Endothelial cell of umbilical vein (primary cell): ENCODE measurements at regions not wholly inside any gene's neighbourhood (a gene's known extent, or its start where the extent isn't known, plus 50 kb on each side); places are given as distances from the start of the nearest gene placed in this dataset.

Source experiments
- BruUV-seq: library from RNA; stranded (reverse); fragments of 400-500 nt; replicated peaks from 2 replicates; lab custom pipeline; 2021; lab: Mats Ljungman, UMichigan
- CTCF ChIA-PET: fragments of 300-600, 350-600 bp; sonication (Branson Sonifier 250); formaldehyde crosslinking; loops from one replicate; lab custom pipeline; 2021; ENCODE audit warnings: antibody characterized with exemption, inconsistent platforms; lab: Charles Lee
- POLR2A ChIA-PET: fragments of 300-600, 350-600 bp; sonication (Branson Sonifier 250); formaldehyde crosslinking; loops from one replicate; lab custom pipeline; 2021; ENCODE audit warnings: antibody characterized with exemption, inconsistent platforms; lab: Charles Lee
- DNase-seq: peaks from one replicate; pipeline ENCODE4 v3.0.0-alpha.2; 2011; ENCODE audit warnings: low read depth, low spot score
- FAIRE-seq: peaks from 2 replicates; lab custom pipeline; 2011; peaks lifted over from hg19 to GRCh38; lab: Jason Lieb, UNC
- H2AFZ ChIP-seq: 2 replicates; pipeline ENCODE4 v1.6.0; 2012; ENCODE audit warnings: low read depth, low read length, control low read depth, inconsistent platforms
- H3K27ac ChIP-seq: 2 replicates; pipeline ENCODE4 v1.5.1; 2011; ENCODE audit warnings: low read depth, mild to moderate bottlenecking, control low read depth, low read length, moderate library complexity; ENCODE audit not compliant: insufficient read depth
- H3K27me3 ChIP-seq, 2 experiments: 2 replicates each; pipeline versions ENCODE4 v1.6.0 to v1.6.1; 2011; ENCODE audit warnings: low read length in 2 of 2, mixed read lengths in 1 of 2; ENCODE audit not compliant: control insufficient read depth in 2 of 2, insufficient read depth in 2 of 2
- H3K36me3 ChIP-seq, 2 experiments: 2 replicates in 1 of 2; 3 replicates in 1 of 2; pipeline ENCODE4 v1.5.1; 2011; ENCODE audit warnings: low read length in 2 of 2, mild to moderate bottlenecking in 1 of 2, moderate library complexity in 1 of 2; ENCODE audit not compliant: control insufficient read depth in 2 of 2, insufficient read depth in 2 of 2; ENCODE audit errors: extremely low read depth in 1 of 2
- H3K4me1 ChIP-seq: 3 replicates; pipeline ENCODE4 v1.5.1; 2011; ENCODE audit warnings: mild to moderate bottlenecking, low read length; ENCODE audit not compliant: control insufficient read depth, insufficient read depth; ENCODE audit errors: extremely low read depth
- H3K4me2 ChIP-seq: 2 replicates; pipeline ENCODE4 v1.6.1; 2011; ENCODE audit warnings: low read length, control low read depth, mixed read lengths; ENCODE audit not compliant: insufficient read depth
- H3K4me3 ChIP-seq, 3 experiments: fragments of 200-600 bp in 1 of 3; sonication (generic), shearing (Covaris generic) in 1 of 3; replicated peaks in 1 of 3; 2 replicates each; pipeline ENCODE4 v1.5.1; 2011 to 2016; ENCODE audit warnings: control low read depth in 3 of 3, low read length in 3 of 3, mild to moderate bottlenecking in 2 of 3, inconsistent platforms in 1 of 3, low read depth in 1 of 3, moderate library complexity in 1 of 3; ENCODE audit not compliant: insufficient read depth in 1 of 3
- H3K79me2 ChIP-seq: 2 replicates; pipeline ENCODE4 v1.6.0; 2012; ENCODE audit warnings: low read length, inconsistent platforms; ENCODE audit not compliant: control insufficient read depth, insufficient read depth
- H3K9ac ChIP-seq: replicated peaks from 2 replicates; pipeline ENCODE3; 2011; ENCODE audit warnings: low read length, control low read depth; ENCODE audit not compliant: insufficient read depth; ENCODE audit errors: extremely low read depth
- H3K9me1 ChIP-seq: replicated peaks from 3 replicates; pipeline ENCODE4 v1.6.0; 2011; ENCODE audit warnings: mild to moderate bottlenecking, low read length; ENCODE audit not compliant: control insufficient read depth, insufficient read depth; ENCODE audit errors: extremely low read depth
- H3K9me3 ChIP-seq: replicated peaks from 2 replicates; pipeline ENCODE4 v1.5.1; 2012; ENCODE audit warnings: low read length, inconsistent platforms; ENCODE audit not compliant: control insufficient read depth, insufficient read depth
- H4K20me1 ChIP-seq: replicated peaks from 2 replicates; pipeline ENCODE3; 2011; ENCODE audit warnings: mild to moderate bottlenecking, low read length; ENCODE audit not compliant: control insufficient read depth, insufficient read depth; ENCODE audit errors: extremely low read depth
- EZH2 ChIP-seq: IDR thresholded peaks from 2 replicates; pipeline ENCODE4 v1.6.1; 2012; ENCODE audit warnings: borderline replicate concordance, low read depth, mild to moderate bottlenecking, moderate library complexity, low read length, inconsistent platforms; ENCODE audit not compliant: severe bottlenecking
- FOS ChIP-seq: IDR thresholded peaks from 2 replicates; pipeline ENCODE4 v1.6.1; 2011; ENCODE audit warnings: mild to moderate bottlenecking, low read length, moderate library complexity, borderline replicate concordance; ENCODE audit not compliant: insufficient read depth
- GATA2 ChIP-seq: IDR thresholded peaks from 2 replicates; pipeline ENCODE4 v1.7.0; 2011; ENCODE audit warnings: low read depth, mild to moderate bottlenecking, moderate library complexity, mixed read lengths, low read length; ENCODE audit not compliant: insufficient read length, insufficient read depth
- JUN ChIP-seq: IDR thresholded peaks from 2 replicates; pipeline ENCODE4 v1.6.1; 2011; ENCODE audit warnings: borderline replicate concordance, low read depth; ENCODE audit not compliant: insufficient read length, insufficient read depth
- MYC ChIP-seq: IDR thresholded peaks from one replicate; pipeline ENCODE4 v1.6.1; 2011; ENCODE audit warnings: mild to moderate bottlenecking, low read depth, low read length
- POLR2A ChIP-seq: IDR thresholded peaks from 2 replicates; pipeline ENCODE4 v1.6.1; 2012; ENCODE audit warnings: low read depth, mild to moderate bottlenecking, control low read depth, low read length
- POLR2AphosphoS5 ChIP-seq: IDR thresholded peaks from 2 replicates; pipeline ENCODE4 v1.6.1; 2012; ENCODE audit warnings: low read depth, mild to moderate bottlenecking, control low read depth, low read length, moderate library complexity; ENCODE audit not compliant: insufficient read depth
- dilution Hi-C: fragments of 300-500 bp; cut with MboI; formaldehyde crosslinking; loops from one replicate; pipeline ENCODE4 v1.15.0; 2019; ENCODE audit warnings: low sequenced_read_pairs; ENCODE audit not compliant: extremely low pct_ligation_motif_present
- intact Hi-C: fragments of 100-400 bp; cut with micrococcal nuclease; formaldehyde crosslinking; loops from one replicate; pipeline ENCODE4 v1.10.0; 2022
- TF ChIP-seq, protein P1 (sequence below): IDR thresholded peaks from 2 replicates; pipeline ENCODE4 v1.6.1; 2011; ENCODE audit not compliant: insufficient read depth, insufficient read length
- TF ChIP-seq, protein P2 (sequence below), 2 donors: IDR thresholded peaks; 1 replicate in 1 of 2; 2 replicates in 1 of 2; pipeline ENCODE4 v1.5.1; 2011; ENCODE audit warnings: low read length in 2 of 2, mild to moderate bottlenecking in 2 of 2, moderate library complexity in 2 of 2, control low read depth in 1 of 2, inconsistent platforms in 1 of 2, low read depth in 1 of 2; ENCODE audit not compliant: insufficient read depth in 1 of 2; ENCODE audit errors: extremely low read depth in 1 of 2

DNA sequence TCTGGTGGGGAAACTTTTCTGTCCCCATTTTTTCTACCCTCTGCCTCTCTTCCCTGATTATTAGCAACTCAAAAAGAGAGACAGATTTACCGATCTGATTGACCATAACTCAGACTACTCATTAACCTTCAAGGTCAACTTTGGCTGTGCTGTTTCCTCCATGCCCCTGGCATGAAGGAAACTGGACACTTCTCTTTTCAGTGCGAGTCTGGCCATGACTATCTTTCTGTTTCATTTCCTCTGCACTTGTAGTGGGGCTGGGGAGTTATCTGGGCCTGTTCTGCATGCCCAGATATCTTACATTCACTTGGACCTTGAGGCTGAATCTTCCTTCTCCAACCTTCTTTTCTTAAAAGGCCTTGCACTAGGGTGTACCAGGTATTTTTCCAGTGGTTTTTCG lies 76.9 kb upstream of the SLCO2A1 start:
- H3K9me3 ChIP-seq: no peaks in the 10 kb centered on the region
- no peaks in the 10 kb centered on the region for H3K27me3 ChIP-seq
- no peak overlapping the region for H3K9ac ChIP-seq
- no peak for DNase-seq
- intact Hi-C loops (no loop called here), dilution Hi-C loops (no loop called here)
- TF ChIP-seq POLR2A (no peak), POLR2AphosphoS5 (no peak), EZH2 (no peak), GATA2 (no peak), MYC (no peak), FOS (no peak), JUN (no peak)
- TF ChIP-seq, protein P1, sequence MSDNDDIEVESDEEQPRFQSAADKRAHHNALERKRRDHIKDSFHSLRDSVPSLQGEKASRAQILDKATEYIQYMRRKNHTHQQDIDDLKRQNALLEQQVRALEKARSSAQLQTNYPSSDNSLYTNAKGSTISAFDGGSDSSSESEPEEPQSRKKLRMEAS: no peak
- TF ChIP-seq, protein P2, sequence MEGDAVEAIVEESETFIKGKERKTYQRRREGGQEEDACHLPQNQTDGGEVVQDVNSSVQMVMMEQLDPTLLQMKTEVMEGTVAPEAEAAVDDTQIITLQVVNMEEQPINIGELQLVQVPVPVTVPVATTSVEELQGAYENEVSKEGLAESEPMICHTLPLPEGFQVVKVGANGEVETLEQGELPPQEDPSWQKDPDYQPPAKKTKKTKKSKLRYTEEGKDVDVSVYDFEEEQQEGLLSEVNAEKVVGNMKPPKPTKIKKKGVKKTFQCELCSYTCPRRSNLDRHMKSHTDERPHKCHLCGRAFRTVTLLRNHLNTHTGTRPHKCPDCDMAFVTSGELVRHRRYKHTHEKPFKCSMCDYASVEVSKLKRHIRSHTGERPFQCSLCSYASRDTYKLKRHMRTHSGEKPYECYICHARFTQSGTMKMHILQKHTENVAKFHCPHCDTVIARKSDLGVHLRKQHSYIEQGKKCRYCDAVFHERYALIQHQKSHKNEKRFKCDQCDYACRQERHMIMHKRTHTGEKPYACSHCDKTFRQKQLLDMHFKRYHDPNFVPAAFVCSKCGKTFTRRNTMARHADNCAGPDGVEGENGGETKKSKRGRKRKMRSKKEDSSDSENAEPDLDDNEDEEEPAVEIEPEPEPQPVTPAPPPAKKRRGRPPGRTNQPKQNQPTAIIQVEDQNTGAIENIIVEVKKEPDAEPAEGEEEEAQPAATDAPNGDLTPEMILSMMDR (IDR thresholded peaks at IDR 0.05; ENCODE audit: extremely low read depth in 1 of 2, insufficient read depth in 1 of 2, low read depth in 1 of 2, low read length in 2 of 2): no peak
- no peak overlapping the region for H3K4me3 ChIP-seq
- peaks cover 9% of the 10 kb centered on the region for H3K4me1 ChIP-seq
- no peak for FAIRE-seq
- BruUV-seq: no TSS peak
- no peaks in the 10 kb centered on the region for H3K79me2 ChIP-seq
- CTCF ChIA-PET: no interaction called here
- H2AFZ ChIP-seq: no peak overlapping the region
- POLR2A ChIA-PET: interaction anchor here (0.5 kb wide), 1 partner anchor 71 kb away, joined by 6 read pairs; no protein-coding TSS in a partner anchor
- H4K20me1 ChIP-seq: no peaks in the 10 kb centered on the region
- no peaks in the 10 kb centered on the region for H3K9me1 ChIP-seq
- no peak overlapping the region for H3K4me2 ChIP-seq
- H3K27ac ChIP-seq: no peak overlapping the region
- H3K36me3 ChIP-seq: no peaks in the 10 kb centered on the region
